ENCODE measurements at regions not wholly inside any gene's neighbourhood (a gene's known extent, or its start where the extent isn't known, plus 50 kb on each side); places are given as distances from the start of the nearest gene placed in this dataset.

- no peak for DNase-seq (ENCODE audit: low read depth)
These were observed 106.4 kb downstream of the TBX19 start for GRCh38 chr1:168386949-168387586.

- DNase-seq (ENCODE audit: low read depth) = no peak
These were observed 105.8 kb downstream of the TBX19 start for GRCh38 chr1:168386492-168386891.

GRCh38 chr1:168381850-168382249 lies 101.2 kb downstream of the TBX19 start:
- DNase-seq (ENCODE audit: low read depth) = no peak

- no peak for DNase-seq (ENCODE audit: low read depth)
These were observed 100.3 kb downstream of the TBX19 start for GRCh38 chr1:168380945-168381344.

GRCh38 chr1:168379104-168379860 lies 98.6 kb downstream of the TBX19 start:
- DNase-seq (ENCODE audit: low read depth) = no peak

GRCh38 chr1:168375566-168376300 lies 95.1 kb downstream of the TBX19 start:
- no peak for DNase-seq (ENCODE audit: low read depth)

- DNase-seq (ENCODE audit: low read depth) = no peak
These were observed 93.9 kb downstream of the TBX19 start for GRCh38 chr1:168374566-168374965.

GRCh38 chr1:168373869-168374268 lies 93.2 kb downstream of the TBX19 start:
- no peak for DNase-seq (ENCODE audit: low read depth)

- DNase-seq (ENCODE audit: low read depth) = no peak
These were observed 92.2 kb downstream of the TBX19 start for GRCh38 chr1:168372861-168373371.

- DNase-seq (ENCODE audit: low read depth) = no peak
These were observed 91.6 kb downstream of the TBX19 start for GRCh38 chr1:168372307-168372706.

GRCh38 chr1:168371477-168371876 lies 90.8 kb downstream of the TBX19 start:
- DNase-seq (ENCODE audit: low read depth) = no peak

GRCh38 chr1:168370586-168370985 lies 89.9 kb downstream of the TBX19 start:
- no peak for DNase-seq (ENCODE audit: low read depth)

- DNase-seq (ENCODE audit: low read depth) = no peak
These were observed 89.0 kb downstream of the TBX19 start for GRCh38 chr1:168369655-168370054.

GRCh38 chr1:168368131-168368530 lies 87.5 kb downstream of the TBX19 start:
- no peak for DNase-seq (ENCODE audit: low read depth)

GRCh38 chr1:168365719-168366479 lies 85.2 kb downstream of the TBX19 start:
- no peak for DNase-seq (ENCODE audit: low read depth)
